HEK293 (cell line): ENCODE measurements at regions not wholly inside any gene's neighbourhood (a gene's known extent, or its start where the extent isn't known, plus 50 kb on each side); places are given as distances from the start of the nearest gene placed in this dataset.

Experiments used
- TCF7L2 ChIP-seq: IDR thresholded peaks from 2 replicates; pipeline ENCODE4 v1.6.1; 2011; ENCODE audit warnings: low read depth, mild to moderate bottlenecking, inconsistent platforms, low read length, moderate library complexity, borderline replicate concordance
- ZNF423 ChIP-seq: fragments of 450-650 bp; formaldehyde crosslinking; IDR thresholded peaks from 2 replicates; pipeline ENCODE4 v1.5.1; 2016; ENCODE audit warnings: missing biosample characterization, missing genetic modification characterization
- TF ChIP-seq, protein P1 (sequence below): fragments of 450-650 bp; formaldehyde crosslinking; IDR thresholded peaks from 2 replicates; pipeline ENCODE4 v1.5.1; 2016; ENCODE audit warnings: missing biosample characterization, missing genetic modification characterization
- TF ChIP-seq, protein P2 (sequence below): fragments of 450-650 bp; formaldehyde crosslinking; IDR thresholded peaks from 2 replicates; pipeline ENCODE4 v1.5.1; 2017; ENCODE audit warnings: missing biosample characterization, missing genetic modification characterization
- TF ChIP-seq, protein P3 (sequence below): fragments of 450-650 bp; formaldehyde crosslinking; IDR thresholded peaks from 2 replicates; pipeline ENCODE4 v1.5.1; 2016; ENCODE audit warnings: missing biosample characterization, missing genetic modification characterization

DNA sequence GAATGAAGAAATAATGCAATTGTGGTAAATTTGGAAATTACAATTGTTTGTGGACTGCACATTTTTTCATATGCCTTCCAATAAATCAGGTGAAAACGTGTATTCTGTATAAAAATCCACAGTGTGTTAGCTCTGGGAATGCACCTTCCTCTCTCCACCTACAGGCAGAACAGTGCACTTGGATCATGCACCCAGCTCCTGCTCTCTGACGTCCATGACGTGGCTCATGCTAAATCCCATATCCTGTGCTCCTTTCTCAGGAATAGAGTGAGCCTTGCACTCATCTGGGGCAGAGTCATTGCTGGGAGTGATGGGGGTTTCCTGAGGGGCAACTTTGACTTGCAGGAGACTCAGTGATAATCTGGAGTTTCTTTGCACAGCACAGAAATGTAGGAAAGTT is 1282.1 kb downstream of the TMEM121 start:
- TF ChIP-seq TCF7L2 (no peak), ZNF423 (no peak)
- TF ChIP-seq, protein P1, sequence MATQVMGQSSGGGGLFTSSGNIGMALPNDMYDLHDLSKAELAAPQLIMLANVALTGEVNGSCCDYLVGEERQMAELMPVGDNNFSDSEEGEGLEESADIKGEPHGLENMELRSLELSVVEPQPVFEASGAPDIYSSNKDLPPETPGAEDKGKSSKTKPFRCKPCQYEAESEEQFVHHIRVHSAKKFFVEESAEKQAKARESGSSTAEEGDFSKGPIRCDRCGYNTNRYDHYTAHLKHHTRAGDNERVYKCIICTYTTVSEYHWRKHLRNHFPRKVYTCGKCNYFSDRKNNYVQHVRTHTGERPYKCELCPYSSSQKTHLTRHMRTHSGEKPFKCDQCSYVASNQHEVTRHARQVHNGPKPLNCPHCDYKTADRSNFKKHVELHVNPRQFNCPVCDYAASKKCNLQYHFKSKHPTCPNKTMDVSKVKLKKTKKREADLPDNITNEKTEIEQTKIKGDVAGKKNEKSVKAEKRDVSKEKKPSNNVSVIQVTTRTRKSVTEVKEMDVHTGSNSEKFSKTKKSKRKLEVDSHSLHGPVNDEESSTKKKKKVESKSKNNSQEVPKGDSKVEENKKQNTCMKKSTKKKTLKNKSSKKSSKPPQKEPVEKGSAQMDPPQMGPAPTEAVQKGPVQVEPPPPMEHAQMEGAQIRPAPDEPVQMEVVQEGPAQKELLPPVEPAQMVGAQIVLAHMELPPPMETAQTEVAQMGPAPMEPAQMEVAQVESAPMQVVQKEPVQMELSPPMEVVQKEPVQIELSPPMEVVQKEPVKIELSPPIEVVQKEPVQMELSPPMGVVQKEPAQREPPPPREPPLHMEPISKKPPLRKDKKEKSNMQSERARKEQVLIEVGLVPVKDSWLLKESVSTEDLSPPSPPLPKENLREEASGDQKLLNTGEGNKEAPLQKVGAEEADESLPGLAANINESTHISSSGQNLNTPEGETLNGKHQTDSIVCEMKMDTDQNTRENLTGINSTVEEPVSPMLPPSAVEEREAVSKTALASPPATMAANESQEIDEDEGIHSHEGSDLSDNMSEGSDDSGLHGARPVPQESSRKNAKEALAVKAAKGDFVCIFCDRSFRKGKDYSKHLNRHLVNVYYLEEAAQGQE (tag by site-specific recombination), result no peak
- TF ChIP-seq, protein P2, sequence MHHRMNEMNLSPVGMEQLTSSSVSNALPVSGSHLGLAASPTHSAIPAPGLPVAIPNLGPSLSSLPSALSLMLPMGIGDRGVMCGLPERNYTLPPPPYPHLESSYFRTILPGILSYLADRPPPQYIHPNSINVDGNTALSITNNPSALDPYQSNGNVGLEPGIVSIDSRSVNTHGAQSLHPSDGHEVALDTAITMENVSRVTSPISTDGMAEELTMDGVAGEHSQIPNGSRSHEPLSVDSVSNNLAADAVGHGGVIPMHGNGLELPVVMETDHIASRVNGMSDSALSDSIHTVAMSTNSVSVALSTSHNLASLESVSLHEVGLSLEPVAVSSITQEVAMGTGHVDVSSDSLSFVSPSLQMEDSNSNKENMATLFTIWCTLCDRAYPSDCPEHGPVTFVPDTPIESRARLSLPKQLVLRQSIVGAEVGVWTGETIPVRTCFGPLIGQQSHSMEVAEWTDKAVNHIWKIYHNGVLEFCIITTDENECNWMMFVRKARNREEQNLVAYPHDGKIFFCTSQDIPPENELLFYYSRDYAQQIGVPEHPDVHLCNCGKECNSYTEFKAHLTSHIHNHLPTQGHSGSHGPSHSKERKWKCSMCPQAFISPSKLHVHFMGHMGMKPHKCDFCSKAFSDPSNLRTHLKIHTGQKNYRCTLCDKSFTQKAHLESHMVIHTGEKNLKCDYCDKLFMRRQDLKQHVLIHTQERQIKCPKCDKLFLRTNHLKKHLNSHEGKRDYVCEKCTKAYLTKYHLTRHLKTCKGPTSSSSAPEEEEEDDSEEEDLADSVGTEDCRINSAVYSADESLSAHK (tag by site-specific recombination), result no peak
- TF ChIP-seq, protein P3, sequence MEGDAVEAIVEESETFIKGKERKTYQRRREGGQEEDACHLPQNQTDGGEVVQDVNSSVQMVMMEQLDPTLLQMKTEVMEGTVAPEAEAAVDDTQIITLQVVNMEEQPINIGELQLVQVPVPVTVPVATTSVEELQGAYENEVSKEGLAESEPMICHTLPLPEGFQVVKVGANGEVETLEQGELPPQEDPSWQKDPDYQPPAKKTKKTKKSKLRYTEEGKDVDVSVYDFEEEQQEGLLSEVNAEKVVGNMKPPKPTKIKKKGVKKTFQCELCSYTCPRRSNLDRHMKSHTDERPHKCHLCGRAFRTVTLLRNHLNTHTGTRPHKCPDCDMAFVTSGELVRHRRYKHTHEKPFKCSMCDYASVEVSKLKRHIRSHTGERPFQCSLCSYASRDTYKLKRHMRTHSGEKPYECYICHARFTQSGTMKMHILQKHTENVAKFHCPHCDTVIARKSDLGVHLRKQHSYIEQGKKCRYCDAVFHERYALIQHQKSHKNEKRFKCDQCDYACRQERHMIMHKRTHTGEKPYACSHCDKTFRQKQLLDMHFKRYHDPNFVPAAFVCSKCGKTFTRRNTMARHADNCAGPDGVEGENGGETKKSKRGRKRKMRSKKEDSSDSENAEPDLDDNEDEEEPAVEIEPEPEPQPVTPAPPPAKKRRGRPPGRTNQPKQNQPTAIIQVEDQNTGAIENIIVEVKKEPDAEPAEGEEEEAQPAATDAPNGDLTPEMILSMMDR, result no peak
